HCT116 (cell line): ENCODE measurements at regions not wholly inside any gene's neighbourhood (a gene's known extent, or its start where the extent isn't known, plus 50 kb on each side); places are given as distances from the start of the nearest gene placed in this dataset.

Experiments
- ATAC-seq: fragments of 200-7000 bp; cut with Tn5 transposase; 2 replicates; pipeline ENCODE4 v1.9.1; 2020; ENCODE audit warnings: mild to moderate bottlenecking, moderate library complexity
- BruUV-seq: library from RNA; stranded (reverse); fragments of 400-500 nt; replicated peaks from 2 replicates; lab custom pipeline; 2021; lab: Mats Ljungman, UMichigan
- CTCF ChIA-PET: fragments of 300-600 bp; sonication (Branson Sonifier 250); formaldehyde crosslinking; loops from one replicate; lab custom pipeline; 2021; ENCODE audit warnings: antibody characterized with exemption; lab: Charles Lee
- POLR2A ChIA-PET: fragments of 300-600, 350-600 bp; sonication (Branson Sonifier 250); formaldehyde crosslinking; loops from one replicate; lab custom pipeline; 2021; ENCODE audit warnings: antibody characterized with exemption; lab: Charles Lee
- RAD21 ChIA-PET, 2 experiments: fragments of 300-600 bp; sonication (Branson Sonifier 250); formaldehyde crosslinking; loops; one replicate each; lab custom pipeline; 2023; ENCODE audit warnings: low total read pairs in 2 of 2; ENCODE audit not compliant: uncharacterized antibody in 2 of 2, unreplicated experiment in 2 of 2, low non-redundant PET in 1 of 2; lab: Charles Lee
- DNase-seq: peaks from one replicate; pipeline ENCODE4 v3.0.0-alpha.2; 2010; ENCODE audit warnings: low read depth, low spot score
- H2AFZ ChIP-seq: fragments of 200-600 bp; shearing (Covaris generic), sonication (generic); 2 replicates; pipeline ENCODE4 v1.6.1; 2017; ENCODE audit warnings: low read depth, mixed run types, mixed read lengths, antibody characterized with exemption, low read length; ENCODE audit not compliant: poor library complexity, severe bottlenecking
- H3K27ac ChIP-seq: 2 replicates; pipeline ENCODE4 v1.5.1; 2012; ENCODE audit warnings: low read depth, low read length
- H3K27me3 ChIP-seq: fragments of 200-600 bp; sonication (generic); 2 replicates; pipeline ENCODE4 v1.6.1; 2016; ENCODE audit warnings: mixed run types, low read length, mixed read lengths; ENCODE audit not compliant: insufficient read depth
- H3K36me3 ChIP-seq, 2 experiments: fragments of 200-500 bp in 1 of 2; fragments of 200-600 bp in 1 of 2; sonication (Bioruptor generic) in 1 of 2; sonication (generic) in 1 of 2; 2 replicates each; pipeline versions ENCODE4 v1.5.1 to v1.6.1; 2014 to 2016; ENCODE audit warnings: low read length in 2 of 2, inconsistent platforms in 1 of 2, mixed read lengths in 1 of 2, mixed run types in 1 of 2; ENCODE audit not compliant: insufficient read depth in 2 of 2, control insufficient read depth in 1 of 2
- H3K4me1 ChIP-seq, 2 experiments: fragments of 200-600 bp in 1 of 2; sonication (generic) in 1 of 2; 2 replicates each; pipeline versions ENCODE4 v1.5.1 to v1.6.1; 2012 to 2017; ENCODE audit warnings: low read length in 2 of 2, inconsistent platforms in 1 of 2, mild to moderate bottlenecking in 1 of 2, mixed read lengths in 1 of 2, mixed run types in 1 of 2, moderate library complexity in 1 of 2; ENCODE audit not compliant: insufficient read depth in 2 of 2, control insufficient read depth in 1 of 2
- H3K4me2 ChIP-seq: fragments of 200-600 bp; sonication (generic); 2 replicates; pipeline ENCODE4 v1.6.1; 2017; ENCODE audit warnings: mixed run types, low read length, mixed read lengths
- H3K4me3 ChIP-seq, 2 experiments: fragments of 200-600 bp in 1 of 2; sonication (generic) in 1 of 2; replicated peaks in 1 of 2; 2 replicates each; pipeline ENCODE4 v1.5.1; 2011 to 2016; ENCODE audit warnings: low read length in 2 of 2, control low read depth in 1 of 2, low read depth in 1 of 2, mild to moderate bottlenecking in 1 of 2, mixed read lengths in 1 of 2, mixed run types in 1 of 2
- H3K79me2 ChIP-seq: fragments of 200-600 bp; sonication (generic); 2 replicates; pipeline ENCODE4 v1.6.1; 2017; ENCODE audit warnings: mild to moderate bottlenecking, mixed run types, low read length, moderate library complexity, mixed read lengths; ENCODE audit not compliant: insufficient read depth
- H3K9ac ChIP-seq: fragments of 200-600 bp; sonication (generic); 2 replicates; pipeline ENCODE4 v1.6.1; 2016; ENCODE audit warnings: low read length, mixed read lengths
- H3K9me2 ChIP-seq: fragments of 200-600 bp; sonication (generic), shearing (Covaris generic); 2 replicates; pipeline ENCODE4 v1.6.1; 2017; ENCODE audit warnings: mixed run types, mild to moderate bottlenecking, moderate library complexity; ENCODE audit not compliant: insufficient read depth
- H3K9me3 ChIP-seq, 2 experiments: fragments of 200-500 bp in 1 of 2; fragments of 200-600 bp in 1 of 2; sonication (Bioruptor generic) in 1 of 2; sonication (generic) in 1 of 2; 2 replicates each; pipeline ENCODE4 v1.6.1; 2014 to 2017; ENCODE audit warnings: low read length in 2 of 2, mixed read lengths in 2 of 2, inconsistent platforms in 1 of 2, low read depth in 1 of 2, mild to moderate bottlenecking in 1 of 2, mixed run types in 1 of 2, moderate library complexity in 1 of 2; ENCODE audit not compliant: control insufficient read depth in 1 of 2, insufficient read depth in 1 of 2
- H4K20me1 ChIP-seq: fragments of 200-600 bp; sonication (generic), shearing (Covaris generic); 2 replicates; pipeline ENCODE4 v1.6.1; 2017; ENCODE audit warnings: mixed run types, mild to moderate bottlenecking, moderate library complexity; ENCODE audit not compliant: insufficient read depth
- ATF3 ChIP-seq: IDR thresholded peaks from 2 replicates; pipeline ENCODE4 v1.6.1; 2012
- CBX3 ChIP-seq: IDR thresholded peaks from 2 replicates; pipeline ENCODE4 v1.6.1; 2012; ENCODE audit warnings: low read depth
- CEBPB ChIP-seq: IDR thresholded peaks from 2 replicates; pipeline ENCODE4 v1.6.1; 2012; ENCODE audit warnings: low read depth
- CTCF ChIP-seq, 3 experiments: fragments of 200-600 bp in 1 of 3; sonication (generic) in 1 of 3; IDR thresholded peaks in 2 of 3; conservative IDR thresholded peaks in 1 of 3; 2 replicates each; pipeline ENCODE4 v1.5.1; 2012 to 2017; ENCODE audit warnings: low read depth in 2 of 3, low read length in 2 of 3, antibody characterized with exemption in 1 of 3, borderline replicate concordance in 1 of 3, control low read depth in 1 of 3, mild to moderate bottlenecking in 1 of 3, mixed read lengths in 1 of 3, mixed run types in 1 of 3, moderate library complexity in 1 of 3; ENCODE audit not compliant: insufficient read depth in 1 of 3
- EGR1 ChIP-seq: IDR thresholded peaks from 2 replicates; pipeline ENCODE4 v1.6.1; 2012; ENCODE audit warnings: low read depth
- ELF1 ChIP-seq: IDR thresholded peaks from 2 replicates; pipeline ENCODE4 v1.6.1; 2012; ENCODE audit warnings: low read depth, borderline replicate concordance
- EZH2phosphoT487 ChIP-seq: fragments of 200-600 bp; IDR thresholded peaks from 2 replicates; pipeline ENCODE4 v1.6.1; 2018; ENCODE audit warnings: antibody characterized with exemption, borderline replicate concordance
- JUND ChIP-seq: IDR thresholded peaks from 2 replicates; pipeline ENCODE4 v1.6.1; 2012
- MAX ChIP-seq: IDR thresholded peaks from 2 replicates; pipeline ENCODE4 v1.6.1; 2012
- POLR2A ChIP-seq: IDR thresholded peaks from 2 replicates; pipeline ENCODE4 v1.7.0; 2011; ENCODE audit warnings: borderline replicate concordance; ENCODE audit not compliant: insufficient read depth, insufficient read length; ENCODE audit errors: extremely low read depth
- POLR2AphosphoS5 ChIP-seq: IDR thresholded peaks from 2 replicates; pipeline ENCODE4 v1.6.1; 2011; ENCODE audit warnings: mild to moderate bottlenecking, low read depth, low read length, moderate library complexity
- RAD21 ChIP-seq: IDR thresholded peaks from 2 replicates; pipeline ENCODE4 v1.6.1; 2012; ENCODE audit warnings: low read depth, mild to moderate bottlenecking
- SRF ChIP-seq: IDR thresholded peaks from 2 replicates; pipeline ENCODE4 v1.6.1; 2012; ENCODE audit warnings: low read depth
- TCF7L2 ChIP-seq: IDR thresholded peaks from 2 replicates; pipeline ENCODE4 v1.7.0; 2011; ENCODE audit warnings: borderline replicate concordance, inconsistent platforms; ENCODE audit not compliant: insufficient read depth, insufficient read length; ENCODE audit errors: extremely low read depth
- YY1 ChIP-seq: IDR thresholded peaks from 2 replicates; pipeline ENCODE4 v1.6.1; 2011; ENCODE audit warnings: low read length, low read depth, moderate library complexity, mild to moderate bottlenecking; ENCODE audit not compliant: insufficient replicate concordance; ENCODE audit errors: extremely low read depth
- ZBTB33 ChIP-seq: IDR thresholded peaks from 2 replicates; pipeline ENCODE4 v1.6.1; 2011; ENCODE audit warnings: mild to moderate bottlenecking, low read length, moderate library complexity; ENCODE audit not compliant: insufficient replicate concordance; ENCODE audit errors: extremely low read depth
- ZFX ChIP-seq: fragments of 450-650 bp; IDR thresholded peaks from 2 replicates; pipeline ENCODE4 v1.6.1; 2017
- ZNF274 ChIP-seq: fragments of 200-500 bp; sonication (Bioruptor generic); IDR thresholded peaks from 2 replicates; pipeline ENCODE4 v1.6.1; 2014; ENCODE audit warnings: mild to moderate bottlenecking, low read depth, low read length, inconsistent platforms
- intact Hi-C: fragments of 100-400 bp; cut with micrococcal nuclease; formaldehyde crosslinking; loops from 2 replicates; pipeline ENCODE4 v1.10.0; 2022
- TF ChIP-seq, protein P1 (sequence below): IDR thresholded peaks from 2 replicates; pipeline ENCODE4 v1.6.1; 2012; ENCODE audit warnings: low read depth

GRCh38 chr7:47651355-47652317 lies 69.7 kb upstream of the TNS3 start:
- H3K79me2 ChIP-seq = no peaks in the 10 kb centered on the region
- DNase-seq = no peak
- H3K27me3 ChIP-seq = no peaks in the 10 kb centered on the region
- TF ChIP-seq ATF3 (no peak), TCF7L2 (no peak), EGR1 (no peak), EZH2phosphoT487 (no peak), POLR2AphosphoS5 (no peak), RAD21 (no peak), ZFX (no peak), ZBTB33 (no peak), MAX (no peak), CEBPB (no peak), JUND (no peak), SRF (no peak), CBX3 (no peak), YY1 (no peak), ELF1 (no peak), POLR2A (no peak), ZNF274 (no peak), CTCF (IDR thresholded peaks at IDR 0.05 in 2 of 3, conservative IDR thresholded peaks at IDR 0.05 in 1 of 3; ENCODE audit: borderline replicate concordance in 1 of 3, insufficient read depth in 1 of 3, low read depth in 2 of 3, low read length in 2 of 3) (no peak)
- TF ChIP-seq, protein P1, sequence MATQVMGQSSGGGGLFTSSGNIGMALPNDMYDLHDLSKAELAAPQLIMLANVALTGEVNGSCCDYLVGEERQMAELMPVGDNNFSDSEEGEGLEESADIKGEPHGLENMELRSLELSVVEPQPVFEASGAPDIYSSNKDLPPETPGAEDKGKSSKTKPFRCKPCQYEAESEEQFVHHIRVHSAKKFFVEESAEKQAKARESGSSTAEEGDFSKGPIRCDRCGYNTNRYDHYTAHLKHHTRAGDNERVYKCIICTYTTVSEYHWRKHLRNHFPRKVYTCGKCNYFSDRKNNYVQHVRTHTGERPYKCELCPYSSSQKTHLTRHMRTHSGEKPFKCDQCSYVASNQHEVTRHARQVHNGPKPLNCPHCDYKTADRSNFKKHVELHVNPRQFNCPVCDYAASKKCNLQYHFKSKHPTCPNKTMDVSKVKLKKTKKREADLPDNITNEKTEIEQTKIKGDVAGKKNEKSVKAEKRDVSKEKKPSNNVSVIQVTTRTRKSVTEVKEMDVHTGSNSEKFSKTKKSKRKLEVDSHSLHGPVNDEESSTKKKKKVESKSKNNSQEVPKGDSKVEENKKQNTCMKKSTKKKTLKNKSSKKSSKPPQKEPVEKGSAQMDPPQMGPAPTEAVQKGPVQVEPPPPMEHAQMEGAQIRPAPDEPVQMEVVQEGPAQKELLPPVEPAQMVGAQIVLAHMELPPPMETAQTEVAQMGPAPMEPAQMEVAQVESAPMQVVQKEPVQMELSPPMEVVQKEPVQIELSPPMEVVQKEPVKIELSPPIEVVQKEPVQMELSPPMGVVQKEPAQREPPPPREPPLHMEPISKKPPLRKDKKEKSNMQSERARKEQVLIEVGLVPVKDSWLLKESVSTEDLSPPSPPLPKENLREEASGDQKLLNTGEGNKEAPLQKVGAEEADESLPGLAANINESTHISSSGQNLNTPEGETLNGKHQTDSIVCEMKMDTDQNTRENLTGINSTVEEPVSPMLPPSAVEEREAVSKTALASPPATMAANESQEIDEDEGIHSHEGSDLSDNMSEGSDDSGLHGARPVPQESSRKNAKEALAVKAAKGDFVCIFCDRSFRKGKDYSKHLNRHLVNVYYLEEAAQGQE = no peak
- no peaks in the 10 kb centered on the region for H3K36me3 ChIP-seq
- H3K4me3 ChIP-seq = no peak overlapping the region
- no peak for ATAC-seq
- H3K9me3 ChIP-seq = no peaks in the 10 kb centered on the region
- no peak overlapping the region for H3K9ac ChIP-seq
- intact Hi-C loops = no loop called here
- RAD21 ChIA-PET = no interaction called here
- no peaks in the 10 kb centered on the region; a peak in 1 of 4 replicates for H3K4me1 ChIP-seq
- POLR2A ChIA-PET = no interaction called here
- no peaks in the 10 kb centered on the region for H4K20me1 ChIP-seq
- no peaks in the 10 kb centered on the region for H3K9me2 ChIP-seq
- CTCF ChIA-PET = no interaction called here
- H3K4me2 ChIP-seq = no peak overlapping the region
- BruUV-seq = no TSS peak
- H3K27ac ChIP-seq = no peak overlapping the region
- no peak overlapping the region for H2AFZ ChIP-seq
